Germinal center (tissue), 1 donor: ENCODE measurements at regions not wholly inside any gene's neighbourhood (a gene's known extent, or its start where the extent isn't known, plus 50 kb on each side); places are given as distances from the start of the nearest gene placed in this dataset.

Experiments used
- DNase-seq: peaks from one replicate; pipeline ENCODE4 v3.0.0; 2012; ENCODE audit warnings: mixed read lengths, low spot score

GRCh38 chr5:119792161-119792799, 162.9 kb downstream of the FAM170A start:
- DNase-seq: no peak

DNA sequence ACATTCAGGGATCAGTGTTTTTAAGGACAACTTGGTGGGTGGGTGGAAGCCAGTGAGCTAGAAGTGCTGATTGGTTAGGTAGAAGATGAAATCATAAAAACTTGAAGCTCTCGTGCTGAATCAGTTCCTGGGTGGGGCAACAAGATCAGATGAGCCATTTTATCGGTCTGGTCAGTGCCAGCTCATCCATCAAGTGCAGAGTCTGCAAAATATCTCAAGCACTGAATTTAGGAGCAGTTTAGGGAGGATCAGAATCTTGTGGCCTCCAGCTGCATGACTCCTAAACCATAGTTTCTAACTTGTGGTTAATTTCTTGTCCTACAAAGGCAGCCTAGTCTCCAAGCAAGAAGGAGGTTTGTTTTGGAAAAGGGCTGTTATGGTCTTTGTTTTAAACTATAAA, 166.4 kb downstream of the FAM170A start:
- DNase-seq: no peak

DNA sequence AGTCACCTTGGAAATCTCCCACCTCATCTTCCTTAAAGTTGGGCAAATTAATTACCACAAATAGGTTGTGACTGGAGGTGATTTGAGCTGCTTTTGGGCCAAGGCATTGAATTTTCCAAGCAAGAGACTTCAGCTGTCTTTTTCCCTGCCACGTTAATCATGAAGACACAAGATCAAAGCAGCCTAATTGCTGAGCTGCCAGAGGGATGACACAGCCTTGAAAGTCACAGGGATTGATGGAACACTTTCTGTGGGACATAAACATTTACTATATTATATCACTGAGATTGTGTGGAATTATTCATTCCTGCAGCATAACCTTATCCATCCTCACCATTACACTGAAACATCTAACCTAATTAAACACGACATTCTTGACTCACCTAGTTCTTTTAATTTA, 172.2 kb downstream of the FAM170A start:
- no peak for DNase-seq

GRCh38 chr5:119808024-119808423, 178.7 kb downstream of the FAM170A start:
- DNase-seq: no peak

GRCh38 chr5:119808474-119808873, 179.1 kb downstream of the FAM170A start:
- DNase-seq: no peak

DNA sequence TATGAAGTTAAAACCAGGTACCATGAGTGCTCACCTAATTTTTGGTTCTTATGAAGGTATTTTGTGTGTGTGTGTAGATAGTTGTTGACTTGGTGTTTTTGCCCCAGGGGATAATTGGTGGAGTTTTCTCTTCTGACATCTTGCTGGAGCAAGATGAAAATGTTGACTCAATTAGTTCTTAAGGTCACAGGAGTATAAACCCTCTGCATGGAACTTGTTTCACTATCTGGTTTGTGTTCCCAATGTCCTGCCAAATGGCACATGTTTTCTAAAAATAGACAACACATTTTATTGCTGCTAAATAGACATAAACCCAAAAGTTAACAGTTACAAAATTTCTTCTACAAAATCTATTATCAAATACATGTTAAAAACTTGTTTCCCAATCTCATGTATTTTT, 180.9 kb downstream of the FAM170A start:
- no peak for DNase-seq

DNA sequence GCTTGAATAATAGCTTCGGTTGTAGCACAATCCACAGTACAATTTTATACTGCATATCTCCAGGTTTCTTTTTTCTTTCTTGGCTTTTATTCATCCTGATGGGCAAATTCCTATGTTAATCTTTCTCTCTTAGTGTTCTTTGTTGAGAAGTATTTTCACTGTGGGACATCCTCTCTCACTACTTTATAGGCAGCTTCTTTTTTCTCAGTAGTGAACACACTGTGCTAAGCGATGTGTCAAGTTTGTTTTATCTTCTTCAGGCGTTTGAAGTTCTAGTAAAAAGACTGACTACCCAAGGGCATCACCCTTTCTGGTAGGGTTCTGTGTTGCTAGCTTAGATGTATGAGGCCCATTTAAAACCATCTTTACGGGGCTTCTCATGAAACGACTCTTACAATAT, 182.1 kb downstream of the FAM170A start:
- no peak for DNase-seq

- DNase-seq: no peak
Observed at GRCh38 chr5:119814655-119815054, 185.3 kb downstream of the FAM170A start.

GRCh38 chr5:119816055-119816454, 186.7 kb downstream of the FAM170A start:
- DNase-seq: no peak

DNA sequence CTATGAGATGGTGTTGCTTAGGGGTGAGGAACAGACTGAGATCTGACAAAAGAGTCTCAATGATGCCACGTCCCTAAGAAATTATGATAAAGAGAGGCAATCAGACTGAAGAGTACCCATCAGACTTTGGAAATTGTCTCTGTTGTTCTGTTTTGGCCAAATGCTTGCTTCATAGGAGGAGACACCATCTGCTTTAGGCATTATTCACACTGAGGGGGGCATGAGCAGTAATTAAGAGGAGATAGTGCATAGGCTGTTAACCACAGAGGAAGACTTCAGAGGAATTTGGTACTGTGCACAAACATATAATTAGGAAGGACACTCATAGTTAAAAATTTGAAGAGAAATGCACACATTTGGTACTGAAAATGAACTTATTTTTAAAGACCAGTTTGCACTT, 190.7 kb downstream of the FAM170A start:
- DNase-seq: no peak

GRCh38 chr5:119820608-119821007, 191.2 kb downstream of the FAM170A start:
- DNase-seq: no peak

DNA sequence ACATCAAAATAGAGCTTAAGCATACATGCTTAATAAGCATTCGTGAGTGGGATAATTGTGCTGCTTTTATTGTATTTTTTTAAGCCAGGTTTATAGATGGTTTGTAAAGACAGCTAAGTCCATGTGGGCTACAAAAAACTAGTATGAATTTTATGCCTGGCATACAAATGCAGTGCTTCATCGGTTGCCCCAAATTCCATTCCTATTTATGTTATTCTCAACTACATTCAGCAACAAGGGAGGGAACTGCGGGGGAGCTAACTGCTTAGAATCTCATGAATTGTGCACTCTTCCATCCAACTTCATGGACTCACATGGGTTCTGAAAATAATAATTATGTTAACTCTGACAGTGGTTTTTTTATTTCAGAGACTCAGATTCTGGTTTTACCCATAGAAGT, 199.2 kb downstream of the FAM170A start:
- DNase-seq: no peak

- no peak for DNase-seq
Observed at GRCh38 chr5:119829341-119829740, 200.0 kb downstream of the FAM170A start.

DNA sequence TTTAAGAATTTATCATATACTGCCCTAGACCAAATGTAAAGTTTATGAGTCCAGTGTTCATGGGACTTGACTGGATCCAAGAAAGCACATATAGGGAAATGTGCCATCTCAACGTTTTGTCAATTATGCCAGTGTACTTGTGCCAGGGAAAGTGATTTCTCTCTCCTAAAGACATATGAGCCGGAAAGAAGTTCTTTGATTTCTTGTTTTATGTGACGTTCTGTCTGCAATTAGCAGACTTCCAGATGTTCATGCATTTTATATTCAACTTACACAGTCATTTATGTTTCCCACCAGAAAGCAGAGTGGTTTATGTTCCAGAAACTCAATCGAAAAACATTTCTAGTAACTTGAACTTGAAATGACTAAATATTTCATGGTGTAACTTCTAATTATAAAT, 203.8 kb downstream of the FAM170A start:
- no peak for DNase-seq

DNA sequence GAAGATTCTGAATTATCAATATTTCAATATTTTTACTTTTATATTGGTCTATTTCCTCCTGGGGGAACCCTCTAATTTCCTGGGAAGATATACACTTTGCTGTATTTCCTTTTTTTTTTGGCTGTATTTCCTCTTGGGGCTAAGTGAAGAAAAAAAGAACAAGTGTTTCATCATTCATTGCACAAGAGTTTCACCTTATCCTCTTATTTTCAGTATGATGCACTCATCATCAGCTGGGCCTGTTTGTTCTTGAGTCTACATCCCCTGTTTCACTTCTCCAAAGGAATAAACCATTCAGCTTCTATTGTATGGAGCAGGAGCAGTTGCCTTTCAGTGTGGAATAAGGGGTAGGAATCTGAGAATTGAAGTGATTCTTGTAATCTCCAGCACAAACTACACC, 210.8 kb downstream of the FAM170A start:
- DNase-seq: no peak

GRCh38 chr5:119852140-119852539, 222.8 kb downstream of the FAM170A start:
- DNase-seq: no peak

DNA sequence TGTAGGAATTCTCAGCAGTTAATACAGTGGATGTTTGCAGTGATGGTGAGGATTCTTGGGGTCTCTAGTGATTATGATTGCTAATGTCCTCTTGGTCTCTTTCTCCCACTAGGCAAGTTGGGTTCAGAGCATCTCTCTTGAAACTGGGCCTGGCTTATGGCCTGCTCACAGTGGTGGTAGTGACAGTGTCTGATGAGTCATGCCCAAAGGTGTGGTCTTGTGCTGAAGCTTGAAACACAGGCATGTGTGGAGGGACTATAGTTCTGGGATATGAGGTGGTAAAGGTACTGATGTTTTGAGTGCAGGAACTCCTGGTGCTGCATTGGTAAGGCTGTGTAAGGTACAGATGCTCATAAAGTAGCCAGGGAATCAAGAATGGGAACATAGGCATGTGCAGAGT, 231.1 kb downstream of the FAM170A start:
- DNase-seq: no peak

DNA sequence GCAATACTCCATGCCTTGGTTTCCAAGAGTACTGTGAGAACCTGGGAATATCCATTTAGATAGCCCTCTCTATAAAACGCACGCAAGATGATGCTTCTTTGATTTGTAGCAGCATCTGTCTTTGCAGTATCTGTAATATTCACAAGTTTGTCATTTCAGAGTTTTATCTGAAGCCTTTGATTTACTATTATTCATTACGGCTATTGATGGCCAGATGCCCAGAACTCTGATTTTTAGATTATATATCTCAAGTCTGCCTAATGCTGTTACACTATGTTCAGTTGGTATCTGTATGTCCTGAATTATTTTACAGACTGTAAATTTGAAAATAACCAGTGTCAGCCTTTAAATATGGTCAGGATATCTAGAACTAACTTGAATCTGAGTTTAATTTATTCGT, 233.3 kb downstream of the FAM170A start:
- DNase-seq: no peak

DNA sequence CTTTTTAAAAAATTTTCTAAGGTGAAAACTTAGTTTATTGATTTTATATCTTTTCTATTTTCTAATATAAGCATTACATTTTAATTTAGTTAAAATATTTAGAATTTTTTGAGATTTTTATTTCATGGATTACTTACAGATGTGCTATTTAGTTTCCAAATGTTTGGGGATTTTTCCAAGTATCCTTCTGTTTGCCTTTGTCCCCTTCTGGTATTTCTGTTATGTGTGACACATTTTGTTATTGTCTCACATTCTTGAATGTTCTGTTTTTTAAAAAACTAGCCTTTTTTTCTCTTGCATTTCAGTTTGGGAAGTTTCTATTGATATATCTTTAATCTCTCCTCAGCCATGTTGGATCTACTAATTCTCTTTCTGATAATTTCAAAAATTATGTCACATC, 234.9 kb downstream of the FAM170A start:
- no peak for DNase-seq

DNA sequence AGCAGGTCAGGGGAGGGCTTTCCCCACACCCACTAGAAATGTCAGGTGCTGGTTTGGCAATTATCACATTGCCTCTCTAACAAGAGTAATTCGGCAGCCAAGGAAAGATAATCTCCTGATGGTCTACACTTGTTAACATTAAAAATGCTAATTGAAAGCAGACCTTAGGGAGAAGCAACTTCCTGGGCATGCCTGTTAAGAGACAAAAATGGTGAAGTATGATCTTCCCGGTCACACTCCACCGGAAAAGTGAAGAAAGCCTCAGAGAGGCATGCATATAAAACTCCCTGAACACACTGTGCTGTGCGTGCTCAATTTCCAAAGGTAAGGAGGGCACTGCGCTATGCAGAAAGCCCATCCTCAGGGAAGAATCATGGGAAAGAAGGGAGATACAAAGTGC, 244.3 kb downstream of the FAM170A start:
- no peak for DNase-seq

- no peak for DNase-seq
Observed at GRCh38 chr5:119876522-119876921, 247.2 kb downstream of the FAM170A start.

GRCh38 chr5:119878712-119879111, 249.4 kb downstream of the FAM170A start:
- no peak for DNase-seq

DNA sequence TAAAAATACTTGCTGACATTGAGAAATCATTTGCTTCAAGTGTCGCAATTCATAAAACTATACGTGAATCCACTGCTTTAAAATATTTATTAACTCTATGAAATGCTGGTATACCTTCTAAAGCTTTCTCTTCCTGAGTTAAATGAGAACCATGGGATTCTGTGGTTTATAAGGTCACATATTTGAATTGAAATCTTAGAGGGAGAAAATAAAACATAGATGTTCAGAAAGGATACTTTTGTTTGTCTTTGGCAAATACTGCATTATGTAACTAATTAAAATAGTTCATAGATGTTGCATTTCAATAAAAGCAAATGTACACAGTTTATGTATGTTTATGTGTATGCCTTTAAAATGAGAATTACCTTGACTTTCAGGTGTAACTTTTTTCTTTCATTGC, 250.1 kb downstream of the FAM170A start:
- DNase-seq: no peak

GRCh38 chr5:119895066-119895465, 265.7 kb downstream of the FAM170A start:
- DNase-seq: no peak
